Stimulated activated CD8-positive, alpha-beta memory T cell treated with anti-CD3 and anti-CD28 coated beads, Interleukin-15, amount 100 ng/mL, for 24 hours (primary cell): ENCODE measurements at regions not wholly inside any gene's neighbourhood (a gene's known extent, or its start where the extent isn't known, plus 50 kb on each side); places are given as distances from the start of the nearest gene placed in this dataset.

ENCODE experiments used
- DNase-seq: peaks from one replicate; pipeline ENCODE4 v3.0.0-alpha.2; 2020; ENCODE audit warnings: low read depth

- no peak for DNase-seq
These were observed 134.6 kb downstream of the VRK1 start for GRCh38 chr14:96931751-96932150.

- no peak for DNase-seq
These were observed 137.6 kb downstream of the VRK1 start for GRCh38 chr14:96934638-96935330.

GRCh38 chr14:96938946-96939345 lies 141.8 kb downstream of the VRK1 start:
- no peak for DNase-seq

- no peak for DNase-seq
These were observed 142.8 kb downstream of the VRK1 start for GRCh38 chr14:96940009-96940408.

DNA sequence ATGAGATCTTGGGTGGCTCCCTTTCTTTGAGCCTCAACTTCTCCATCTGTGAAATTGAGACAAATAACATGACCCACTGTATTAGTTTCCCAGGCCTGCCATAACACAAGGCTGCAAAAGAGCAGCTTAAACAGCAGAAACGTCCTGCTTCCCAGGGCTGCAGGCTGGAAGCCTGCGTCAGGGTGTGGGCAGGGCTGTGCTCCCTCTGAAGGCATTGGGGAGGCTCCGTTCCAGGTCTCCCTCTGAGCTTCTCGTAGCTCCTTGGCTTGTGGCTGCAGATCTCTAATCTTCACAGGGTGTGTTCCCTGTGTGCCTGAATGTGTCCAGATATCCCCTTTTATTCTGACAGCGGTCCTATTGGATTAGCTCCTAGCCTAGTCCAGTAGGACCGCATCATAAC lies 147.1 kb downstream of the VRK1 start:
- DNase-seq, result no peak

DNA sequence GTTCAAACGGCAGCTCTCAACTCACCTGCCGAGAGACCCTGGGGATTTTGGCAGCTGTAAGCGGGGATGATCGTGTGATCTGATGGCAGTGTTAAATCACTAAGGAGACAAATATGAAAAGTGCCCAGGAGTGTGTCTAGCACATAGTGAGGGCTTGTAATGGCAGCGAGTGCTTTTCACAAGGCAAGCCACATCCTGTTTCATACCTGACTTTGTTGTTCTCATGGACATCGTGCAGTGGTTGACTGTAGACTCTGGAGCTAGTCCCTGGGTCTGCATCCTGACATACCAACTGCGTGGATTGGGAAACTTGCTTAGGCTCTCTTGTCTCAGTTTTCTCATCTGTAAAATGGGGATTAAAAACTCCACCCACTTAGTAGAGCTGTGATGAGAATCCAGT lies 148.5 kb downstream of the VRK1 start:
- DNase-seq, result no peak

GRCh38 chr14:96949594-96949993 lies 152.4 kb downstream of the VRK1 start:
- DNase-seq, result no peak

- DNase-seq, result no peak
These were observed 154.3 kb downstream of the VRK1 start for GRCh38 chr14:96951511-96951910.

GRCh38 chr14:96953087-96953874 lies 156.1 kb downstream of the VRK1 start:
- no peak for DNase-seq

- DNase-seq, result no peak
These were observed 156.6 kb downstream of the VRK1 start for GRCh38 chr14:96953875-96954185.

DNA sequence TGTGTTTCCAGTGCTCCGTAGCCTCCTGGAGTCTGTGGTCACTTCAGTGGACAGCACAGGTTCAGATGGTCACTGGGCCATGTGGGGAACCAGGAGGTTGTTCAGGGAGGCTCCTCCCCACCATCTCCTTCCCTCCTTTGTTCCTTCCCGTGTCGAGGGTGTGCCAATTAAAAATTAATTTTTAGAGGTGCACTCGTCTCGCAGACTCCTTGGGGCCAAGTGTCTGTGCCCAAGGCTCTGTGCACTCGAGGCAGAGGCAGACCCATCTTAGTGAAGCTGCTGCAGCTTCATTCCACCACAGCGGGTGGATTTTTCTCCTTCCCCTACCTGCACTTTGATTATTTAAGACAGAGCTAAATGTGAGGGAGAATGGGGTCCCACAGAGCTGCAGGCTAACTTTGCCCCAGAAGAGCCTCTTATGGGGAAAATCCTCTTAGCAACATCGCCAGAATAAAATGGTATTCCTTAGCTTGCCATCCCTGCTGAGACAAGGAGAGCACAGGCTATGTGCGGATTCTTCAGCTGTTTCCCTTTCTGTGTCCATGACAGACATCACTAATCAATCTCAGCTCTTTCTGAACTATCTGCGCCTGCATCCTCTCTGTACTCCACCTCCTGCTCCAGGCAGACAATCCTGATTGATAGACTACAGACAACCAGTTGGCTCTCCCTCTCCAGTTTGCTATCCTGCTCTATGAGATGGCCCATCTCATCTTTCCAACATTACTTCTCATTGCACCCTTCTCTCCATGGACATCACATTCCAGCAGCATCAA lies 159.5 kb downstream of the VRK1 start:
- no peak for DNase-seq

- no peak for DNase-seq
These were observed 160.9 kb downstream of the VRK1 start for GRCh38 chr14:96958057-96958456.

DNA sequence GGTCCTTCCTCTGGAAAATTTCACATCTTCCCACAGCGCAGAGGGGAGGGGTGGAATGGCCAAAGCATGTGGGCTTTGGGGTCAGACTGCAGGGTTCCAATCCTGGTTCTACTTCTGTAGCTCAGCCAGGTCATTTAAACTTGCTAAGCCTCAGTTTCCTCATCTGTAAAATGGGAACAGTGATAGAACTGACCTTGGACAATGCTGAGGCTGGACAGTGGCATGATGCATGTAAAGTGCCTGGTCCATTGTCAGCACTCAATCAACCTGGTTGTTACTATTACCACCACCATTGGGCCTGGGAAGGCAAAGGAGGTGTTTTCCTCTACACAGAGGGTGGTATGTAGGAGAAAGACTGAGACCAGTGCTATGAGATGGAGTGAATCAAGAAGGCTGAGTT lies 162.8 kb downstream of the VRK1 start:
- DNase-seq, result no peak

DNA sequence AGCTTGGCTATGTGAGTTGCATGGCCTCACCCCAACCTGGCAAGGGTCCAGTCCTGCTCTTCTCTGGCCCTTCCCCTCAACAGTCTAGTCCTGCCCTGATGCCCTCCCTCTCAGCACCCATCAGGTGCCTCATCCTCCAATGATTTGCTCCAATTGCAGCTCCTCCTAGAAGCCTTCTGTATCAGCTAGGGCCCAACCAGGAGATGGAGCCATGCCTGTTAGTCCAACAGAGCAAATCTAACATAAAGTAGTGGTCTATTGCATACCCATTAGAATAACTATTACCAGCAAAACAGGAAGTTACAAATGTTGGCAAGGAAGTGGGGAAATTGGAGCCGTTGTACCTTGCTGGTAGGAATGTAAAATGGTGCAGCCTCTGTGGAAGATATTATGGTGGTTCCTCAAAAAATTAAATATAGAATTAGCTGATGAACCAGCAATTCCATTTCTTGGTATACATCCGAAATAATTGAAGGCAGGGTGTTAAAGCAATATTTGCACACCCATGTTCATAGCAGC lies 163.5 kb downstream of the VRK1 start:
- no peak for DNase-seq

GRCh38 chr14:96961895-96962294 lies 164.7 kb downstream of the VRK1 start:
- DNase-seq, result no peak

- no peak for DNase-seq
These were observed 165.2 kb downstream of the VRK1 start for GRCh38 chr14:96962337-96962736.

DNA sequence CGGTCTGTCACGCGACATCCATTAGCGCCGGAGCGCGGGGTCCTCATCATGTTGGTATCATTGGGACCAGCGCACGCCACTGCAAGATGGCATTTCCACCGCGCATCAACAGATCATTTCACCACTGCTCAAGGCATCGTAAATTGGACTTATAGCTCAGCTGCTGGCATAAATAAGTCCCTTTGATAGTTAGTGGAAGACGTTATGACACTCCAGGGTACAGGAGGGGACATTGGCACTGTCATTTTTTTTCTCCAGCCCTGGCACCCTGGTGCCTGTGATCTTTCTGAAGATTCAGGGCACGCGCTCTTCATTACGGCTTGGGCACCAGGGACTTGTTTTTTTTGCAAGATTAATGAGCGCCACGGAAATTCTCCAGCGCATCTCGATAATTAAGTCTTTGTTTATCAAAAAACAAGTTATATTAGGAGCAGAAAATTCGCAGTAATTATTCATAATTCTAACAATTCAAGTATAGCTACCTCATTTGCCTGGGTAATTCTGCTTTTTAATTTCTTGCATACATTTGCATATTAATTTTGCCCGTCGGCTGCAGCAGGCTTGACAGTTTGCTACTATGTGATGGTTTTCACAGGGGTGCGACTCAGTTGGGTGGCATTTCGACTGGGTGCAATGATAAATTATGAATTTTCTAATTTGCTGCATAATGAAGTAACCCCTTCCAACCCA lies 167.7 kb downstream of the VRK1 start:
- DNase-seq, result no peak

DNA sequence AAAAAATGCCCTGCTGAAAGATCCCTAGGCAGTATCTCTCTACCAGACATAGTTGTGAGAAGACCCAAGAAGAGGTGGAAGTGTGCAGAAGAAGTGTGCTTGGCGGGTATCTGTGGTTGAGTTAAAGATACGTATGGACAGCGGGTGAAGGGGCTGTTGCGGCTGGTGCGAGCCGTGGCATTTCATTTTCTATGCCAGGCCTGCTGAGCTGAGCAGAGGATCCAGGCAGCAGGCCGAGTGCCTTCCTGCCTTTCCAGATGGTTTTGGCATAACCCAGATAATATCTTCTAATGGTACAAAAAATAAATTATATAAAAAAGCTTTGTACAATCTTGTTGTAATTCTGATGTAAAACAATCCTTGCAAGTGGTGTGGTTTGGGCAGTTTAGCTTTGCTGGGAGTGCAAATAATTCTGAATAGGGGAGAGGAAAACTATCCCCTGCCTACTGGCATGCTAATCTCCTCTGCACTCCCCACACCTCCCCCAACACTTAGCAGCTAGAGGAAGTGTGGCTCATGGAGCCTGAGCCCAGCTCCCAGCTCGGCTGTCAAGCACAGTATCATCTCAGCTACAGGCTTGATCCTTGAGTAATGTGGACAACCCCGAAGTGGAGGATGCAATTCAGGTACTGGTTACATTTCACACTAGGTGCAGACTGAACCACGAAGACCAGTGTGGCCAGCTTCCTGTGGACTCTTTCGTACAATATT lies 168.9 kb downstream of the VRK1 start:
- DNase-seq, result no peak

- no peak for DNase-seq
These were observed 177.9 kb downstream of the VRK1 start for GRCh38 chr14:96975116-96975515.

DNA sequence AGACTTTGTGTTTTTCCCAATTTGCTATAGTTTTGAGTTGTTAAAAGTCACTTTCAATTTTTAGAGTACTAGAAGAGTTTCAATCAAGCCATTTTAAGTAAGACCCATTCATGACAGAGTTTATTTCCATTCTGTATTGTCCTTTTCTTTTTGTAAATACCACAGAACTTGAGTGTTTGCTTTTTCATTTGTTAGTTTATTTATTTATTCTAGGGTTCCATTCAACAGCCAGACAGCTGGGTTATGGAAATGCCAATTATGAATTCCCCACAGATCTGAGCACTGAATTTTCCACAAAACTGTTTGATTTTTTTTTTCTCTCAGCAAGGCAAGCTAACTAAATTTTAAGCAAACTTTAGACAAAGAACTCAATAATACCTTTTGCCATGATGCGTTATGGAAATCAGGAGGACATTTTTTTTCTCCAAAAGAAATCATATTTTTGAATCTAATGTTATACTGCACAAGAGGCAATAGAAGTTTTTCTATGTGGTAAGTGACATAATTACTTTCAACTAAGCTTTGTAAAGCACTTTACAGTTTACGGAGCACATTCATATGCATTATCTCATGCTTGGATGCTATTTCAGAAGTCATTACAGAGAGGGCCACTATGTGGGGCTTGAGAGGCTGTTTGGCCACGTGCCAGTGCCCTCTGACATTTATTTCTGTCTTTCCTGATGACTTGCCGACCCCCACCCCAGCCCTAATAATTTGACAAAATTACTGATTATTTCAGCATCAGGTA lies 181.5 kb downstream of the VRK1 start:
- no peak for DNase-seq

- DNase-seq, result no peak
These were observed 182.5 kb downstream of the VRK1 start for GRCh38 chr14:96979611-96980074.
